DMS79 treated with DMSO at 0.1 percent for 48 hours (cell line): ENCODE measurements at regions not wholly inside any gene's neighbourhood (a gene's known extent, or its start where the extent isn't known, plus 50 kb on each side); places are given as distances from the start of the nearest gene placed in this dataset.

Experiments
- DNase-seq: peaks from one replicate; lab custom pipeline; 2025; lab: John Stamatoyannopoulos, UW

- DNase-seq, result no peak
Measured at GRCh38 chr11:29310725-29311342, 706.0 kb downstream of the KCNA4 start.

- DNase-seq, result no peak
Measured at GRCh38 chr11:29309992-29310391, 706.8 kb downstream of the KCNA4 start.

GRCh38 chr11:29306527-29306926 lies 710.3 kb downstream of the KCNA4 start:
- DNase-seq, result no peak

GRCh38 chr11:29305456-29306232 lies 711.2 kb downstream of the KCNA4 start:
- DNase-seq, result no peak

GRCh38 chr11:29300420-29300819 lies 716.4 kb downstream of the KCNA4 start:
- DNase-seq, result no peak

GRCh38 chr11:29296680-29297079 lies 720.1 kb downstream of the KCNA4 start:
- DNase-seq, result no peak

GRCh38 chr11:29293825-29294224 lies 723.0 kb downstream of the KCNA4 start:
- no peak for DNase-seq

- DNase-seq, result no peak
Measured at GRCh38 chr11:29282088-29282487, 734.7 kb downstream of the KCNA4 start.

GRCh38 chr11:29281271-29281777 lies 735.5 kb downstream of the KCNA4 start:
- DNase-seq, result no peak

- DNase-seq, result no peak
Measured at GRCh38 chr11:29280452-29280851, 736.4 kb downstream of the KCNA4 start.

- no peak for DNase-seq
Measured at GRCh38 chr11:29279716-29280115, 737.1 kb downstream of the KCNA4 start.

- no peak for DNase-seq
Measured at GRCh38 chr11:29272019-29272654, 744.7 kb downstream of the KCNA4 start.

- DNase-seq, result no peak
Measured at GRCh38 chr11:29271616-29272015, 745.2 kb downstream of the KCNA4 start.

- no peak for DNase-seq
Measured at GRCh38 chr11:29268733-29269132, 748.1 kb downstream of the KCNA4 start.

- no peak for DNase-seq
Measured at GRCh38 chr11:29265792-29266191, 751.0 kb downstream of the KCNA4 start.

GRCh38 chr11:29265381-29265780 lies 751.4 kb downstream of the KCNA4 start:
- DNase-seq, result no peak

GRCh38 chr11:29263971-29264682 lies 752.7 kb downstream of the KCNA4 start:
- no peak for DNase-seq

- DNase-seq, result no peak
Measured at GRCh38 chr11:29261831-29262230, 755.0 kb downstream of the KCNA4 start.

GRCh38 chr11:29260939-29261705 lies 755.7 kb downstream of the KCNA4 start:
- no peak for DNase-seq

GRCh38 chr11:29258411-29258810 lies 758.4 kb downstream of the KCNA4 start:
- no peak for DNase-seq

- DNase-seq, result no peak
Measured at GRCh38 chr11:29256580-29256979, 760.2 kb downstream of the KCNA4 start.

- no peak for DNase-seq
Measured at GRCh38 chr11:29255401-29255800, 761.4 kb downstream of the KCNA4 start.
